ENCODE measurements at regions not wholly inside any gene's neighbourhood (a gene's known extent, or its start where the extent isn't known, plus 50 kb on each side); places are given as distances from the start of the nearest gene placed in this dataset.

GRCh38 chr4:114488301-114488982, 110.2 kb upstream of the UGT8 start:
- TF ChIP-seq, protein P1, sequence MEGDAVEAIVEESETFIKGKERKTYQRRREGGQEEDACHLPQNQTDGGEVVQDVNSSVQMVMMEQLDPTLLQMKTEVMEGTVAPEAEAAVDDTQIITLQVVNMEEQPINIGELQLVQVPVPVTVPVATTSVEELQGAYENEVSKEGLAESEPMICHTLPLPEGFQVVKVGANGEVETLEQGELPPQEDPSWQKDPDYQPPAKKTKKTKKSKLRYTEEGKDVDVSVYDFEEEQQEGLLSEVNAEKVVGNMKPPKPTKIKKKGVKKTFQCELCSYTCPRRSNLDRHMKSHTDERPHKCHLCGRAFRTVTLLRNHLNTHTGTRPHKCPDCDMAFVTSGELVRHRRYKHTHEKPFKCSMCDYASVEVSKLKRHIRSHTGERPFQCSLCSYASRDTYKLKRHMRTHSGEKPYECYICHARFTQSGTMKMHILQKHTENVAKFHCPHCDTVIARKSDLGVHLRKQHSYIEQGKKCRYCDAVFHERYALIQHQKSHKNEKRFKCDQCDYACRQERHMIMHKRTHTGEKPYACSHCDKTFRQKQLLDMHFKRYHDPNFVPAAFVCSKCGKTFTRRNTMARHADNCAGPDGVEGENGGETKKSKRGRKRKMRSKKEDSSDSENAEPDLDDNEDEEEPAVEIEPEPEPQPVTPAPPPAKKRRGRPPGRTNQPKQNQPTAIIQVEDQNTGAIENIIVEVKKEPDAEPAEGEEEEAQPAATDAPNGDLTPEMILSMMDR (IDR thresholded peaks at IDR 0.05): no peak
- no peak for TF ChIP-seq EZH2phosphoT487 (IDR thresholded peaks at IDR 0.05)
- no peak for TF ChIP-seq EZH2 (IDR thresholded peaks at IDR 0.05)
